SK-N-SH treated with all-trans-retinoic acid at 6 μM for 48 hours (cell line): ENCODE measurements at regions not wholly inside any gene's neighbourhood (a gene's known extent, or its start where the extent isn't known, plus 50 kb on each side); places are given as distances from the start of the nearest gene placed in this dataset.
A peak's percentile ranks its signal among the peaks of the same experiment; 100 is the strongest.

Source experiments
- CSRNP3 ChIP-seq: fragments of 250-450 bp; sonication (Bioruptor Pico); IDR thresholded peaks from 2 replicates; pipeline ENCODE4 v1.5.1; 2021; ENCODE audit warnings: mild to moderate bottlenecking, moderate library complexity
- ESRRG ChIP-seq: fragments of 250-450 bp; sonication (Bioruptor Pico); IDR thresholded peaks from 2 replicates; pipeline ENCODE4 v1.6.1; 2021; ENCODE audit warnings: mild to moderate bottlenecking
- GLIS3 ChIP-seq: fragments of 250-450 bp; sonication (Bioruptor Pico); IDR thresholded peaks from 2 replicates; pipeline ENCODE4 v1.5.0; 2020; ENCODE audit warnings: mild to moderate bottlenecking, moderate library complexity
- ISL1 ChIP-seq: fragments of 250-450 bp; sonication (Bioruptor Pico); IDR thresholded peaks from 2 replicates; pipeline ENCODE4 v2.1.2; 2022; ENCODE audit warnings: mild to moderate bottlenecking, moderate library complexity
- PATZ1 ChIP-seq: fragments of 250-450 bp; sonication (Bioruptor Pico); IDR thresholded peaks from 2 replicates; pipeline ENCODE4 v1.8.0; 2020; ENCODE audit warnings: mild to moderate bottlenecking, moderate library complexity, borderline replicate concordance
- PPARA ChIP-seq: fragments of 250-450 bp; sonication (Bioruptor Pico); IDR thresholded peaks from 2 replicates; pipeline ENCODE4 v1.5.0; 2020; ENCODE audit warnings: mild to moderate bottlenecking, borderline replicate concordance
- TCF4 ChIP-seq: fragments of 250-450 bp; sonication (Bioruptor Pico); IDR thresholded peaks from 2 replicates; pipeline ENCODE4 v1.8.0; 2021; ENCODE audit warnings: mild to moderate bottlenecking, moderate library complexity, borderline replicate concordance
- ZC3H10 ChIP-seq: fragments of 250-450 bp; sonication (Bioruptor Pico); IDR thresholded peaks from 2 replicates; pipeline ENCODE4 v1.5.1; 2021; ENCODE audit warnings: mild to moderate bottlenecking, moderate library complexity
- ZFP30 ChIP-seq: fragments of 450-650 bp; formaldehyde crosslinking; IDR thresholded peaks from 2 replicates; pipeline ENCODE4 v1.5.0; 2022; ENCODE audit warnings: mild to moderate bottlenecking, moderate library complexity

GRCh38 chr2:21281791-21282514 is 158.2 kb downstream of the TDRD15 start:
- no peak for TF ChIP-seq ESRRG
- no peak for TF ChIP-seq CSRNP3
- no peak for TF ChIP-seq PATZ1 (CRISPR knock-in tag)
- peak; percentile 78 for TF ChIP-seq TCF4 (CRISPR knock-in tag)
- TF ChIP-seq ISL1 (CRISPR knock-in tag) = no peak
- no peak for TF ChIP-seq ZFP30 (CRISPR knock-in tag)
- no peak for TF ChIP-seq ZC3H10 (CRISPR knock-in tag)
- TF ChIP-seq GLIS3 = no peak
- no peak for TF ChIP-seq PPARA (CRISPR knock-in tag)
